Lung (tissue), 11 donors: ENCODE measurements at regions not wholly inside any gene's neighbourhood (a gene's known extent, or its start where the extent isn't known, plus 50 kb on each side); places are given as distances from the start of the nearest gene placed in this dataset.

Experiments
- ATAC-seq: fragments of 200-7000 bp; cut with Tn5 transposase; one replicate; pipeline ENCODE4 v1.9.1; 2020; ENCODE audit warnings: moderate number of reproducible peaks; ENCODE audit not compliant: insufficient read depth, low FRiP score
- DNase-seq, 3 donors: peaks; one replicate each; pipeline ENCODE4 v3.0.0-alpha.2; 2013 to 2017
- H3K27ac ChIP-seq, 2 donors: one replicate each; pipeline ENCODE4 v1.5.1; 2013; ENCODE audit warnings: mild to moderate bottlenecking in 2 of 2, moderate library complexity in 2 of 2, control low read depth in 1 of 2, inconsistent platforms in 1 of 2, low read depth in 1 of 2, low read length in 1 of 2
- H3K27me3 ChIP-seq, 3 donors: one replicate each; pipeline ENCODE4 v1.5.1; 2013; ENCODE audit warnings: low read length in 2 of 3; ENCODE audit not compliant: control insufficient read depth in 3 of 3, insufficient read depth in 3 of 3
- H3K36me3 ChIP-seq, 4 donors: one replicate each; pipeline ENCODE4 v1.5.1; 2013; ENCODE audit warnings: low read length in 4 of 4, mild to moderate bottlenecking in 1 of 4, moderate library complexity in 1 of 4; ENCODE audit not compliant: control insufficient read depth in 4 of 4, insufficient read depth in 4 of 4
- H3K4me1 ChIP-seq, 5 donors: one replicate each; pipeline ENCODE4 v1.5.1; 2013; ENCODE audit warnings: low read length in 5 of 5, mild to moderate bottlenecking in 2 of 5, moderate library complexity in 1 of 5; ENCODE audit not compliant: control insufficient read depth in 5 of 5, insufficient read depth in 5 of 5
- H3K4me3 ChIP-seq: one replicate; pipeline ENCODE4 v1.5.1; 2013; ENCODE audit warnings: mild to moderate bottlenecking, control low read depth, moderate library complexity
- H3K9ac ChIP-seq, 2 donors: one replicate each; pipeline ENCODE4 v1.5.1; 2013; ENCODE audit warnings: low read length in 2 of 2, control low read depth in 1 of 2; ENCODE audit not compliant: insufficient read depth in 1 of 2
- H3K9me3 ChIP-seq, 4 donors: one replicate each; pipeline ENCODE4 v1.5.1; 2013; ENCODE audit warnings: low read length in 3 of 4, mild to moderate bottlenecking in 1 of 4, moderate library complexity in 1 of 4; ENCODE audit not compliant: control insufficient read depth in 4 of 4, insufficient read depth in 3 of 4
- WGBS, 2 donors: extraction: QIAGEN DNeasy Blood & Tissue Kit; methylation state at CpG; one replicate each; pipeline ENCODE4 v1.1.7; 2013; 5-methylcytosine and 5-hydroxymethylcytosine counted together
- TF ChIP-seq, protein P1 (sequence below): IDR thresholded peaks from 2 replicates; pipeline ENCODE4 v1.5.1; 2012; ENCODE audit warnings: mild to moderate bottlenecking; ENCODE audit errors: control extremely low read depth, extremely low read depth
- donor health status: control.
- donor health status: control.
- donor health status: Bipolar disorder and iron deficiency.
- donor health status: healthy.
- donor health status: DM: yes; HTN: yes; CAD: no.

DNA sequence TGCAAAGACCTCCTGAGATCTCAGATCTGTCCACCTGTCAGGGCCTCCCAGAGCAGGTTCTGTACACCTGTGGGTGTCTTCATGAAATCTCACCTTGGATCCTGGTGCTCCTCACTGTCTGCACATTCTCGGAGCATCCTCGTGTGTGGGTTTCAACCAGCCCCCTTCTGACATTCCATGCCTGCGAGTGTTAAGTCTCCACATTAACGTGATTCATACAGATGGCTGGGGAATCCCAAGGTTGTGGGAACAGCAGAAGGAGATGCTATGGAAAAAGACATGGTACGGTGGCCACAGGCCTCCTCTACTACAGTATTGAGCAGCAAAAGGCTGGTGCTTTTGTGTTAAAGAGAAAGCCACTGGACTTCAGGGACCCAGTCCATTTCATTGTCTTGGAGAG, 556.5 kb downstream of the DHX35 start:
- H3K27ac ChIP-seq: no peak overlapping the region
- peaks cover 0 to under 1% (median 0%) of the 10 kb centered on the region in 5 donors for H3K4me1 ChIP-seq
- peaks cover 0 to 5% (median 0%) of the 10 kb centered on the region in 4 donors for H3K9me3 ChIP-seq
- no peaks in the 10 kb centered on the region for H3K36me3 ChIP-seq
- H3K9ac ChIP-seq: no peak overlapping the region
- DNase-seq (no peak), ATAC-seq (no peak)
- TF ChIP-seq, protein P1, sequence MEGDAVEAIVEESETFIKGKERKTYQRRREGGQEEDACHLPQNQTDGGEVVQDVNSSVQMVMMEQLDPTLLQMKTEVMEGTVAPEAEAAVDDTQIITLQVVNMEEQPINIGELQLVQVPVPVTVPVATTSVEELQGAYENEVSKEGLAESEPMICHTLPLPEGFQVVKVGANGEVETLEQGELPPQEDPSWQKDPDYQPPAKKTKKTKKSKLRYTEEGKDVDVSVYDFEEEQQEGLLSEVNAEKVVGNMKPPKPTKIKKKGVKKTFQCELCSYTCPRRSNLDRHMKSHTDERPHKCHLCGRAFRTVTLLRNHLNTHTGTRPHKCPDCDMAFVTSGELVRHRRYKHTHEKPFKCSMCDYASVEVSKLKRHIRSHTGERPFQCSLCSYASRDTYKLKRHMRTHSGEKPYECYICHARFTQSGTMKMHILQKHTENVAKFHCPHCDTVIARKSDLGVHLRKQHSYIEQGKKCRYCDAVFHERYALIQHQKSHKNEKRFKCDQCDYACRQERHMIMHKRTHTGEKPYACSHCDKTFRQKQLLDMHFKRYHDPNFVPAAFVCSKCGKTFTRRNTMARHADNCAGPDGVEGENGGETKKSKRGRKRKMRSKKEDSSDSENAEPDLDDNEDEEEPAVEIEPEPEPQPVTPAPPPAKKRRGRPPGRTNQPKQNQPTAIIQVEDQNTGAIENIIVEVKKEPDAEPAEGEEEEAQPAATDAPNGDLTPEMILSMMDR: no peak
- H3K4me3 ChIP-seq: no peak overlapping the region
- no peaks in the 10 kb centered on the region for H3K27me3 ChIP-seq
- WGBS, 2 donors: 88 to 89% methylated on average over 5 of the region's 5 CpGs

DNA sequence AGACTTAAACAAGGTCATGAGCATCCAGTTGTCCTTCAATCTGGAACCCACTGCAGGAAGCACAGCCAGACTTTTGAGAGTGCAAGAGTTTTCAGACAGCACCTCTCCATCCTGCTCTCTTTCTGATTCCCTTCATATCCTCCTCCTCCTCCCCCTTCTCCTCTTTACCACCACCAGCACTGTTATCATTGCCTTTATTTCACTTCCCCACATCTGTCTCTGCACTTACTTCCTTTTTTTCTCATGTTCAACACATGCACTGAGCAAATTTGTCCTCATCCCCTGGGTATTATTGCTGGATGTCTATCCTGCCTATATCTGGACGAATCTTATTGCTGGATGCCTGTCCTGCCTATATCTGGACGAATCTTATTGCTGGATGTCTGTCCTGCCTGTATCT, 554.8 kb downstream of the DHX35 start:
- no peak for ATAC-seq
- WGBS, 2 donors: 64 to 75% methylated on average over 2 of the region's 2 CpGs
- no peaks in the 10 kb centered on the region for H3K36me3 ChIP-seq
- DNase-seq: no peak
- TF ChIP-seq, protein P1: no peak
- H3K27ac ChIP-seq: no peak overlapping the region
- H3K4me3 ChIP-seq: no peak overlapping the region
- H3K9ac ChIP-seq: no peak overlapping the region
- no peaks in the 10 kb centered on the region for H3K27me3 ChIP-seq
- H3K9me3 ChIP-seq: peaks cover 0 to 5% (median 0%) of the 10 kb centered on the region in 4 donors
- no peaks in the 10 kb centered on the region for H3K4me1 ChIP-seq

DNA sequence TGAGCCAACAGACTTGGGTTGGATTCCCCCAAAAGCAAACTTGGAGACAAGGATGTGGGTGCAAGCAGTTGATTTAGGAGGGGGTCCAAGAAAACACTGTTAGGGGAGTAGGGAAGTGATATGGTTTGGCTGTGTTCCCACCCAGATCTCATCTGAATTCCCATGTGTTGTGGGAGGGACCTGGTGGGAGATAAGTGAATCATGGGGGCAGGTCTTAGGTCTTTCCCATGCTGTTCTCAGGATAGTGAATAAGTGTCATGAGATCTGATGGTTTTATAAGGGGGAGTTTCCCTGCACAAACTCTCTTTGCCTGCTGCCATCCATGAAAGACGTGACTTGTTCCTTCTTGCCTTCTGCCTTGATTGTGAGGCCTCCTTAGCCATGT, 542.6 kb downstream of the DHX35 start:
- Histone ChIP-seq H3K4me3 (no peak overlapping the region), H3K27ac (no peak overlapping the region), H3K9ac (no peak overlapping the region), H3K36me3 (no peaks in the 10 kb centered on the region), H3K9me3 (no peaks in the 10 kb centered on the region), H3K4me1 (no peaks in the 10 kb centered on the region), H3K27me3 (no peaks in the 10 kb centered on the region)
- no peak for ATAC-seq
- WGBS, 2 donors: 82 to 100% methylated on average over 1 of the region's 1 CpG
- TF ChIP-seq, protein P1: no peak
- no peak for DNase-seq
